ENCODE measurements at regions not wholly inside any gene's neighbourhood (a gene's known extent, or its start where the extent isn't known, plus 50 kb on each side); places are given as distances from the start of the nearest gene placed in this dataset.

DNA sequence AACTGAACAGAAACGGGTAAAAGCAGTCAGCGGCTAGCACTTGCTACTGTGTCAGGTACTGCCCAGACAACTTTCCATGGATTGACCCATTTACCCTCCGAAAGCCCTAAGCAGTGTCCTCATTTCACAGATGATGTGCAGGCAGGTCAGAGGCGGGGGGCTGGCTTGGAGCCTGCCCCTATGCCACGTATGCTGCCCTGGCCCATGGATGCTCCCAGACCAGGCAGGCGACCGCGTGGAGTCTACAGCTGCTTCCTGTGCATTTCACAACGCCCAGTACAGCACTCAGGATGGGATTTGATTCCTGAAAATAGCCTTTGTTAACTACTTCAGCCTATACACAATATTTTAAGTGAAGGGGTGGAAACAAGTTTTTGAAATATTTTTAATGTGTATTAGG lies 202.9 kb downstream of the NXNL2 start:
- peaks cover 3% of the 10 kb centered on the region for H3K36me3 Mint-ChIP-seq (ENCODE audit: low read depth)
- H3K4me1 Mint-ChIP-seq, result peaks cover 4% of the 10 kb centered on the region
- H3K27ac Mint-ChIP-seq (ENCODE audit: unreplicated experiment), result no peak overlapping the region
- no peak for DNase-seq (ENCODE audit: low read depth, low spot score)
- H3K9me3 Mint-ChIP-seq, result peaks cover 2% of the 10 kb centered on the region
- no peak for TF ChIP-seq CTCF (conservative IDR thresholded peaks at IDR 0.05)
- H3K4me3 Mint-ChIP-seq, result no peak overlapping the region
- peaks cover 33% of the 10 kb centered on the region for H3K27me3 Mint-ChIP-seq (ENCODE audit: low read depth)

DNA sequence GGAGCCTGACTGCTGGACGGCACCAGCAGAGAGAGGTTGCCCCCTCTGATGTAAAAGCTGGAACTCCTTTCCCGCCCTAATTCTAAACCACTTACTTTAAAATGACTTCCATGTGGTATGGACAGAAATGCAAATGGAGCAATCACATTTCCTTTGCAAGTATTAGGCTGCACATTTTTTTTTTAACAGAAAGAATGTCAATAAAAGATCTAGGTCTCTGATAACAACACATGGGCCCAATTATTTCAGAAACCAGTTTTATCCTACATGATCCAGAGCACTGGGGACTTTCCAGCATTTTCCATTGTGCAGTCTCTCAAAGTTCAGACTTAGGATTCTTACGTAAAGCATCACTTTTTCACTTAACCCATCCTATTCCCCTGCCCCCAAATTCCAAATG lies 203.7 kb downstream of the NXNL2 start:
- no peak for DNase-seq (ENCODE audit: low read depth, low spot score)
- Mint-ChIP-seq H3K27ac (ENCODE audit: unreplicated experiment) (no peak overlapping the region), H3K9me3 (peaks cover 2% of the 10 kb centered on the region), H3K27me3 (ENCODE audit: low read depth) (peaks cover 32% of the 10 kb centered on the region), H3K36me3 (ENCODE audit: low read depth) (peaks cover 3% of the 10 kb centered on the region), H3K4me1 (peaks cover 4% of the 10 kb centered on the region), H3K4me3 (no peak overlapping the region)
- TF ChIP-seq CTCF (conservative IDR thresholded peaks at IDR 0.05), result no peak

- Mint-ChIP-seq H3K36me3 (ENCODE audit: low read depth) (peaks cover 3% of the 10 kb centered on the region), H3K27me3 (ENCODE audit: low read depth) (peaks cover 36% of the 10 kb centered on the region), H3K4me3 (no peak overlapping the region), H3K9me3 (peaks cover 2% of the 10 kb centered on the region), H3K27ac (ENCODE audit: unreplicated experiment) (no peak overlapping the region), H3K4me1 (peaks cover 4% of the 10 kb centered on the region)
- DNase-seq (ENCODE audit: low read depth, low spot score), result no peak
- no peak for TF ChIP-seq CTCF (conservative IDR thresholded peaks at IDR 0.05)
These were observed 204.4 kb downstream of the NXNL2 start for GRCh38 chr9:88739373-88739772.

GRCh38 chr9:88740844-88741243 lies 205.9 kb downstream of the NXNL2 start:
- H3K4me1 Mint-ChIP-seq, result peaks cover 5% of the 10 kb centered on the region
- peaks cover 2% of the 10 kb centered on the region for H3K9me3 Mint-ChIP-seq
- H3K27me3 Mint-ChIP-seq (ENCODE audit: low read depth), result peaks cover 41% of the 10 kb centered on the region
- DNase-seq (ENCODE audit: low read depth, low spot score), result no peak
- TF ChIP-seq CTCF (conservative IDR thresholded peaks at IDR 0.05), result no peak
- H3K27ac Mint-ChIP-seq (ENCODE audit: unreplicated experiment), result no peak overlapping the region
- H3K36me3 Mint-ChIP-seq (ENCODE audit: low read depth), result peaks cover 3% of the 10 kb centered on the region
- no peak overlapping the region for H3K4me3 Mint-ChIP-seq

DNA sequence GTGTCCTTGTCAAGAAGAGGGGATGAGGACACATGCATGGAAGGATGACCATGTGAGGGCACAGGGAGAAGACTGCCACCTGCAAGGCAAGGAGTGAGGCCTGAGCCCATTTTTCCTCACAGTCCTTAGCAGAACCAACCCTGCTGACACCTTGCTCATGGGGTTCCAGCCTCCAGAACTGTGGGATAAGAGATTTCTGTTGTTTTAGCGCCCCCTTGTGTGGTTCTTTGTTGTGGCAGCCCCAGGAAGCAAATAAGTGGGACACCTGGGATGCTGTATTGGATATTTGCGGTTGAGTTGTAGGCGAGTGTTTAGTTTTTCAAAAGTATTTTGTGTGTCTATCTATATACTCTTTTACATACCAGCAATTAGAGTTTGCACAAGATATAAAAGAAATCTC lies 206.4 kb downstream of the NXNL2 start:
- no peak for DNase-seq (ENCODE audit: low read depth, low spot score)
- H3K36me3 Mint-ChIP-seq (ENCODE audit: low read depth), result peaks cover 3% of the 10 kb centered on the region
- H3K27me3 Mint-ChIP-seq (ENCODE audit: low read depth), result peaks cover 45% of the 10 kb centered on the region
- H3K9me3 Mint-ChIP-seq, result peaks cover 6% of the 10 kb centered on the region
- H3K4me1 Mint-ChIP-seq, result peaks cover 10% of the 10 kb centered on the region
- H3K4me3 Mint-ChIP-seq, result no peak overlapping the region
- peak; percentile 52 for TF ChIP-seq CTCF (conservative IDR thresholded peaks at IDR 0.05)
- no peak overlapping the region for H3K27ac Mint-ChIP-seq (ENCODE audit: unreplicated experiment)

GRCh38 chr9:88742483-88742882 lies 207.5 kb downstream of the NXNL2 start:
- no peak overlapping the region for H3K27ac Mint-ChIP-seq (ENCODE audit: unreplicated experiment)
- peaks cover 6% of the 10 kb centered on the region for H3K9me3 Mint-ChIP-seq
- DNase-seq (ENCODE audit: low read depth, low spot score), result no peak
- no peak for TF ChIP-seq CTCF (conservative IDR thresholded peaks at IDR 0.05)
- no peak overlapping the region for H3K4me3 Mint-ChIP-seq
- peaks cover 21% of the 10 kb centered on the region for H3K4me1 Mint-ChIP-seq
- H3K27me3 Mint-ChIP-seq (ENCODE audit: low read depth), result peaks cover 48% of the 10 kb centered on the region
- peaks cover 3% of the 10 kb centered on the region for H3K36me3 Mint-ChIP-seq (ENCODE audit: low read depth)
